GM12891 (cell line): ENCODE measurements at regions not wholly inside any gene's neighbourhood (a gene's known extent, or its start where the extent isn't known, plus 50 kb on each side); places are given as distances from the start of the nearest gene placed in this dataset.

Experiments
- POLR2A ChIP-seq: IDR thresholded peaks from 2 replicates; pipeline ENCODE4 v1.6.1; 2011; ENCODE audit warnings: low read depth, low read length, control low read depth
- POLR2AphosphoS5 ChIP-seq: IDR thresholded peaks from 2 replicates; pipeline ENCODE4 v1.6.1; 2011; ENCODE audit warnings: low read depth, low read length, control low read depth
- POU2F2 ChIP-seq: IDR thresholded peaks from 2 replicates; pipeline ENCODE4 v1.6.1; 2011; ENCODE audit warnings: low read depth, mild to moderate bottlenecking, control low read depth, low read length, moderate library complexity
- SPI1 ChIP-seq: IDR thresholded peaks from 2 replicates; pipeline ENCODE4 v1.6.1; 2011; ENCODE audit warnings: low read depth, low read length, control low read depth
- TAF1 ChIP-seq: IDR thresholded peaks from 2 replicates; pipeline ENCODE4 v1.6.1; 2011; ENCODE audit warnings: low read depth, low read length, control low read depth

- TF ChIP-seq POLR2A (no peak), TAF1 (no peak), POLR2AphosphoS5 (no peak), SPI1 (no peak), POU2F2 (no peak)
Observed at GRCh38 chr1:187067160-187067559, 238.4 kb downstream of the PLA2G4A start.
